Endothelial cell of umbilical vein (primary cell): ENCODE measurements at regions not wholly inside any gene's neighbourhood (a gene's known extent, or its start where the extent isn't known, plus 50 kb on each side); places are given as distances from the start of the nearest gene placed in this dataset.

ENCODE experiments used
- BruUV-seq: library from RNA; stranded (reverse); fragments of 400-500 nt; replicated peaks from 2 replicates; lab custom pipeline; 2021; lab: Mats Ljungman, UMichigan
- CTCF ChIA-PET: fragments of 300-600, 350-600 bp; sonication (Branson Sonifier 250); formaldehyde crosslinking; loops from one replicate; lab custom pipeline; 2021; ENCODE audit warnings: antibody characterized with exemption, inconsistent platforms; lab: Charles Lee
- POLR2A ChIA-PET: fragments of 300-600, 350-600 bp; sonication (Branson Sonifier 250); formaldehyde crosslinking; loops from one replicate; lab custom pipeline; 2021; ENCODE audit warnings: antibody characterized with exemption, inconsistent platforms; lab: Charles Lee
- DNase-seq: peaks from one replicate; pipeline ENCODE4 v3.0.0-alpha.2; 2011; ENCODE audit warnings: low read depth, low spot score
- FAIRE-seq: peaks from 2 replicates; lab custom pipeline; 2011; peaks lifted over from hg19 to GRCh38; lab: Jason Lieb, UNC
- H2AFZ ChIP-seq: 2 replicates; pipeline ENCODE4 v1.6.0; 2012; ENCODE audit warnings: low read depth, low read length, control low read depth, inconsistent platforms
- H3K27ac ChIP-seq: 2 replicates; pipeline ENCODE4 v1.5.1; 2011; ENCODE audit warnings: low read depth, mild to moderate bottlenecking, control low read depth, low read length, moderate library complexity; ENCODE audit not compliant: insufficient read depth
- H3K27me3 ChIP-seq, 2 experiments: 2 replicates each; pipeline versions ENCODE4 v1.6.0 to v1.6.1; 2011; ENCODE audit warnings: low read length in 2 of 2, mixed read lengths in 1 of 2; ENCODE audit not compliant: control insufficient read depth in 2 of 2, insufficient read depth in 2 of 2
- H3K36me3 ChIP-seq, 2 experiments: 2 replicates in 1 of 2; 3 replicates in 1 of 2; pipeline ENCODE4 v1.5.1; 2011; ENCODE audit warnings: low read length in 2 of 2, mild to moderate bottlenecking in 1 of 2, moderate library complexity in 1 of 2; ENCODE audit not compliant: control insufficient read depth in 2 of 2, insufficient read depth in 2 of 2; ENCODE audit errors: extremely low read depth in 1 of 2
- H3K4me1 ChIP-seq: 3 replicates; pipeline ENCODE4 v1.5.1; 2011; ENCODE audit warnings: mild to moderate bottlenecking, low read length; ENCODE audit not compliant: control insufficient read depth, insufficient read depth; ENCODE audit errors: extremely low read depth
- H3K4me2 ChIP-seq: 2 replicates; pipeline ENCODE4 v1.6.1; 2011; ENCODE audit warnings: low read length, control low read depth, mixed read lengths; ENCODE audit not compliant: insufficient read depth
- H3K4me3 ChIP-seq, 3 experiments: fragments of 200-600 bp in 1 of 3; sonication (generic), shearing (Covaris generic) in 1 of 3; replicated peaks in 1 of 3; 2 replicates each; pipeline ENCODE4 v1.5.1; 2011 to 2016; ENCODE audit warnings: control low read depth in 3 of 3, low read length in 3 of 3, mild to moderate bottlenecking in 2 of 3, inconsistent platforms in 1 of 3, low read depth in 1 of 3, moderate library complexity in 1 of 3; ENCODE audit not compliant: insufficient read depth in 1 of 3
- H3K79me2 ChIP-seq: 2 replicates; pipeline ENCODE4 v1.6.0; 2012; ENCODE audit warnings: low read length, inconsistent platforms; ENCODE audit not compliant: control insufficient read depth, insufficient read depth
- H3K9ac ChIP-seq: replicated peaks from 2 replicates; pipeline ENCODE3; 2011; ENCODE audit warnings: low read length, control low read depth; ENCODE audit not compliant: insufficient read depth; ENCODE audit errors: extremely low read depth
- H3K9me1 ChIP-seq: replicated peaks from 3 replicates; pipeline ENCODE4 v1.6.0; 2011; ENCODE audit warnings: mild to moderate bottlenecking, low read length; ENCODE audit not compliant: control insufficient read depth, insufficient read depth; ENCODE audit errors: extremely low read depth
- H3K9me3 ChIP-seq: replicated peaks from 2 replicates; pipeline ENCODE4 v1.5.1; 2012; ENCODE audit warnings: low read length, inconsistent platforms; ENCODE audit not compliant: control insufficient read depth, insufficient read depth
- H4K20me1 ChIP-seq: replicated peaks from 2 replicates; pipeline ENCODE3; 2011; ENCODE audit warnings: mild to moderate bottlenecking, low read length; ENCODE audit not compliant: control insufficient read depth, insufficient read depth; ENCODE audit errors: extremely low read depth
- CTCF ChIP-seq, 2 donors: IDR thresholded peaks; 1 replicate in 1 of 2; 2 replicates in 1 of 2; pipeline ENCODE4 v1.5.1; 2011; ENCODE audit warnings: low read length in 2 of 2, mild to moderate bottlenecking in 2 of 2, moderate library complexity in 2 of 2, control low read depth in 1 of 2, inconsistent platforms in 1 of 2, low read depth in 1 of 2; ENCODE audit not compliant: insufficient read depth in 1 of 2; ENCODE audit errors: extremely low read depth in 1 of 2
- EZH2 ChIP-seq: IDR thresholded peaks from 2 replicates; pipeline ENCODE4 v1.6.1; 2012; ENCODE audit warnings: borderline replicate concordance, low read depth, mild to moderate bottlenecking, moderate library complexity, low read length, inconsistent platforms; ENCODE audit not compliant: severe bottlenecking
- FOS ChIP-seq: IDR thresholded peaks from 2 replicates; pipeline ENCODE4 v1.6.1; 2011; ENCODE audit warnings: mild to moderate bottlenecking, low read length, moderate library complexity, borderline replicate concordance; ENCODE audit not compliant: insufficient read depth
- GATA2 ChIP-seq: IDR thresholded peaks from 2 replicates; pipeline ENCODE4 v1.7.0; 2011; ENCODE audit warnings: low read depth, mild to moderate bottlenecking, moderate library complexity, mixed read lengths, low read length; ENCODE audit not compliant: insufficient read length, insufficient read depth
- JUN ChIP-seq: IDR thresholded peaks from 2 replicates; pipeline ENCODE4 v1.6.1; 2011; ENCODE audit warnings: borderline replicate concordance, low read depth; ENCODE audit not compliant: insufficient read length, insufficient read depth
- MAX ChIP-seq: IDR thresholded peaks from 2 replicates; pipeline ENCODE4 v1.6.1; 2011; ENCODE audit not compliant: insufficient read depth, insufficient read length
- MYC ChIP-seq: IDR thresholded peaks from one replicate; pipeline ENCODE4 v1.6.1; 2011; ENCODE audit warnings: mild to moderate bottlenecking, low read depth, low read length
- POLR2A ChIP-seq: IDR thresholded peaks from 2 replicates; pipeline ENCODE4 v1.6.1; 2012; ENCODE audit warnings: low read depth, mild to moderate bottlenecking, control low read depth, low read length
- POLR2AphosphoS5 ChIP-seq: IDR thresholded peaks from 2 replicates; pipeline ENCODE4 v1.6.1; 2012; ENCODE audit warnings: low read depth, mild to moderate bottlenecking, control low read depth, low read length, moderate library complexity; ENCODE audit not compliant: insufficient read depth
- dilution Hi-C: fragments of 300-500 bp; cut with MboI; formaldehyde crosslinking; loops from one replicate; pipeline ENCODE4 v1.15.0; 2019; ENCODE audit warnings: low sequenced_read_pairs; ENCODE audit not compliant: extremely low pct_ligation_motif_present
- intact Hi-C: fragments of 100-400 bp; cut with micrococcal nuclease; formaldehyde crosslinking; loops from one replicate; pipeline ENCODE4 v1.10.0; 2022

GRCh38 chr3:73186741-73187140, 125.3 kb downstream of the EBLN2 start:
- FAIRE-seq (no peak), DNase-seq (no peak)
- no peak overlapping the region for H3K27ac ChIP-seq
- ChIA-PET POLR2A (no interaction called here), CTCF (interaction anchor here (0.8 kb wide), 1 partner anchor 247 kb away, joined by 3 read pairs; no protein-coding TSS in a partner anchor)
- H3K9ac ChIP-seq, result no peak overlapping the region
- no peak overlapping the region for H3K4me2 ChIP-seq
- dilution Hi-C loops (no loop called here), intact Hi-C loops (no loop called here)
- H3K4me3 ChIP-seq, result no peak overlapping the region
- H2AFZ ChIP-seq, result no peak overlapping the region
- no peak for TF ChIP-seq CTCF (IDR thresholded peaks at IDR 0.05; ENCODE audit: extremely low read depth in 1 of 2, insufficient read depth in 1 of 2, low read depth in 1 of 2, low read length in 2 of 2)
- no peak for TF ChIP-seq POLR2A
- no peak for TF ChIP-seq MYC
- TF ChIP-seq MAX, result no peak
- TF ChIP-seq JUN, result no peak
- TF ChIP-seq EZH2, result no peak
- no peak for TF ChIP-seq FOS
- TF ChIP-seq GATA2, result no peak
- no peak for TF ChIP-seq POLR2AphosphoS5
- H3K9me1 ChIP-seq, result no peaks in the 10 kb centered on the region
- H3K4me1 ChIP-seq, result no peaks in the 10 kb centered on the region
- BruUV-seq, result no TSS peak
- H3K27me3 ChIP-seq, result no peaks in the 10 kb centered on the region
- no peaks in the 10 kb centered on the region for H3K36me3 ChIP-seq
- no peaks in the 10 kb centered on the region for H3K9me3 ChIP-seq
- no peaks in the 10 kb centered on the region for H4K20me1 ChIP-seq
- H3K79me2 ChIP-seq, result no peaks in the 10 kb centered on the region
